HEK293T (cell line): ENCODE measurements at regions not wholly inside any gene's neighbourhood (a gene's known extent, or its start where the extent isn't known, plus 50 kb on each side); places are given as distances from the start of the nearest gene placed in this dataset.
"Not testable (repeated sequence)": the region's sequence is repeated elsewhere in the genome, so short reads cannot be mapped to it uniquely, and the experiment has no call there.

ENCODE experiments used
- ARNT ChIP-seq: fragments of 450-650 bp; IDR thresholded peaks from 2 replicates; pipeline ENCODE4 v1.6.1; 2017; ENCODE audit warnings: mild to moderate bottlenecking
- BHLHE40 ChIP-seq: fragments of 450-650 bp; IDR thresholded peaks from 2 replicates; pipeline ENCODE4 v1.6.1; 2016; ENCODE audit warnings: mild to moderate bottlenecking, moderate library complexity, borderline replicate concordance
- CTBP1 ChIP-seq: fragments of 450-650 bp; IDR thresholded peaks from 2 replicates; pipeline ENCODE4 v1.6.1; 2016; ENCODE audit warnings: borderline replicate concordance
- FOXA1 ChIP-seq: fragments of 450-650 bp; IDR thresholded peaks from 2 replicates; pipeline ENCODE4 v1.6.1; 2016; ENCODE audit warnings: mild to moderate bottlenecking
- FOXK2 ChIP-seq: fragments of 450-650 bp; IDR thresholded peaks from 2 replicates; pipeline ENCODE4 v1.6.1; 2016; ENCODE audit warnings: mild to moderate bottlenecking
- FOXM1 ChIP-seq: fragments of 450-650 bp; IDR thresholded peaks from 2 replicates; pipeline ENCODE4 v1.6.1; 2017; ENCODE audit warnings: mild to moderate bottlenecking, borderline replicate concordance
- HDGF ChIP-seq: fragments of 450-650 bp; IDR thresholded peaks from 2 replicates; pipeline ENCODE4 v1.6.1; 2017; ENCODE audit warnings: antibody characterized with exemption, borderline replicate concordance
- LEF1 ChIP-seq: fragments of 450-650 bp; IDR thresholded peaks from 2 replicates; pipeline ENCODE4 v1.6.1; 2017; ENCODE audit warnings: mild to moderate bottlenecking, borderline replicate concordance
- SP1 ChIP-seq: fragments of 450-650 bp; IDR thresholded peaks from 2 replicates; pipeline ENCODE4 v1.6.1; 2017
- SUZ12 ChIP-seq: fragments of 450-650 bp; IDR thresholded peaks from 2 replicates; pipeline ENCODE4 v1.6.1; 2016; ENCODE audit warnings: mild to moderate bottlenecking
- TARDBP ChIP-seq: fragments of 450-650 bp; IDR thresholded peaks from 2 replicates; pipeline ENCODE4 v1.6.1; 2016
- ZNF384 ChIP-seq: fragments of 450-650 bp; IDR thresholded peaks from 2 replicates; pipeline ENCODE4 v1.6.1; 2016

DNA sequence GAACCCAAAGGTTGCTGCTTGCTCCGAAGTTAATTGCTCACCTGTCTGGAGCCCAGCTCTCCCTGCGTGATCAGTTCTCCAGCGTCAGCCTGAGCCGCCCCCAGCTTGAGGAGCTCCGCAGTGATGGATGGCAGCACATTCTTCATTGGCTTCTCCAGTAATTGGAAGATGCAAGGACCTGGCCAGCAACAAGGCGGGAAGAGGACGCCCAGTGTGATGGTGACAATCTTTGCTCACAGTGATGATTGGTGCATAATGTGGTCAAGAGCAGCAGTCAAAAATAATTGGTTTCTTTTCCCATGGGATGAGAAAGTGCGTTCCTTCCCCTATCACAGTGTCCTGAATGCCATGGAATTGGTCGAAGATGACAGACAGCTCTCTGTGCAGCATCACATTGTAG, 102.4 kb upstream of the SPDYE9 start:
- not testable (repeated sequence) for TF ChIP-seq FOXM1, FOXK2, LEF1, SUZ12, SP1, BHLHE40, FOXA1, ARNT, TARDBP, ZNF384, CTBP1, HDGF
